Liver (tissue), 8 donors: ENCODE measurements at regions not wholly inside any gene's neighbourhood (a gene's known extent, or its start where the extent isn't known, plus 50 kb on each side); places are given as distances from the start of the nearest gene placed in this dataset.

Source experiments
- DNase-seq: peaks from one replicate; pipeline ENCODE4 v3.0.0-alpha.2; 2017; ENCODE audit warnings: low spot score
- H3K27ac ChIP-seq, 2 donors: one replicate each; pipeline ENCODE4 v1.7.0; 2013; ENCODE audit warnings: inconsistent platforms in 2 of 2, low read length in 2 of 2, control low read depth in 1 of 2, low read depth in 1 of 2, mild to moderate bottlenecking in 1 of 2
- H3K27me3 ChIP-seq, 4 donors: one replicate each; pipeline versions ENCODE4 v1.6.1 to v1.7.0; 2013; ENCODE audit warnings: low read length in 3 of 4, inconsistent platforms in 1 of 4, mild to moderate bottlenecking in 1 of 4, moderate library complexity in 1 of 4; ENCODE audit not compliant: control insufficient read depth in 4 of 4, insufficient read depth in 4 of 4
- H3K36me3 ChIP-seq, 4 donors: one replicate each; pipeline versions ENCODE4 v1.6.1 to v1.7.0; 2013; ENCODE audit warnings: low read length in 3 of 4, mild to moderate bottlenecking in 3 of 4, low read depth in 1 of 4, moderate library complexity in 1 of 4; ENCODE audit not compliant: control insufficient read depth in 4 of 4, insufficient read depth in 3 of 4
- H3K4me1 ChIP-seq, 4 donors: one replicate each; pipeline versions ENCODE4 v1.6.1 to v1.7.0; 2013; ENCODE audit warnings: low read length in 3 of 4, mild to moderate bottlenecking in 3 of 4, moderate library complexity in 1 of 4; ENCODE audit not compliant: control insufficient read depth in 4 of 4, insufficient read depth in 4 of 4
- H3K4me3 ChIP-seq, 3 donors: one replicate each; pipeline versions ENCODE4 v1.6.1 to v1.7.0; 2013; ENCODE audit warnings: low read length in 3 of 3, control low read depth in 1 of 3, low read depth in 1 of 3, mild to moderate bottlenecking in 1 of 3
- H3K9ac ChIP-seq, 2 donors: one replicate each; pipeline ENCODE4 v1.7.0; 2013; ENCODE audit warnings: low read length in 2 of 2, mild to moderate bottlenecking in 2 of 2, moderate library complexity in 2 of 2, control low read depth in 1 of 2, low read depth in 1 of 2
- H3K9me3 ChIP-seq, 4 donors: one replicate each; pipeline versions ENCODE4 v1.6.1 to v1.7.0; 2013; ENCODE audit warnings: low read length in 3 of 4; ENCODE audit not compliant: control insufficient read depth in 4 of 4
- EGR1 ChIP-seq, 2 donors: IDR thresholded peaks; 2 replicates each; pipeline ENCODE4 v1.6.1; 2016 to 2018; ENCODE audit warnings: antibody characterized with exemption in 2 of 2, low read depth in 2 of 2
- FOXA1 ChIP-seq: IDR thresholded peaks from 2 replicates; pipeline ENCODE4 v1.6.1; 2016; ENCODE audit warnings: antibody characterized with exemption
- FOXA2 ChIP-seq: IDR thresholded peaks from 2 replicates; pipeline ENCODE4 v1.6.1; 2016; ENCODE audit warnings: antibody characterized with exemption
- GABPA ChIP-seq, 2 donors: IDR thresholded peaks in 1 of 2; conservative IDR thresholded peaks in 1 of 2; 2 replicates each; pipeline ENCODE4 v1.6.1; 2016; ENCODE audit warnings: antibody characterized with exemption in 2 of 2, mild to moderate bottlenecking in 1 of 2, moderate library complexity in 1 of 2
- HNF4A ChIP-seq, 2 donors: conservative IDR thresholded peaks; 2 replicates each; pipeline ENCODE4 v1.6.1; 2016; ENCODE audit warnings: antibody characterized with exemption in 2 of 2, mild to moderate bottlenecking in 2 of 2
- HNF4G ChIP-seq: IDR thresholded peaks from 2 replicates; pipeline ENCODE4 v1.6.1; 2016; ENCODE audit warnings: antibody characterized with exemption
- JUND ChIP-seq, 2 donors: IDR thresholded peaks; 2 replicates each; pipeline ENCODE4 v1.6.1; 2016; ENCODE audit warnings: antibody characterized with exemption in 2 of 2
- NR2F2 ChIP-seq: IDR thresholded peaks from 2 replicates; pipeline ENCODE4 v1.6.1; 2016; ENCODE audit warnings: antibody characterized with exemption
- RAD21 ChIP-seq, 2 donors: IDR thresholded peaks; 2 replicates each; pipeline ENCODE4 v1.6.1; 2016; ENCODE audit warnings: antibody characterized with exemption in 2 of 2, mild to moderate bottlenecking in 2 of 2
- RXRA ChIP-seq, 2 donors: IDR thresholded peaks; 2 replicates each; pipeline ENCODE4 v1.6.1; 2017 to 2018; ENCODE audit warnings: antibody characterized with exemption in 2 of 2, mild to moderate bottlenecking in 1 of 2
- SP1 ChIP-seq: IDR thresholded peaks from 2 replicates; pipeline ENCODE4 v1.6.1; 2018; ENCODE audit warnings: antibody characterized with exemption, mild to moderate bottlenecking
- TAF1 ChIP-seq: conservative IDR thresholded peaks from 2 replicates; pipeline ENCODE4 v1.6.1; 2016; ENCODE audit warnings: antibody characterized with exemption, mild to moderate bottlenecking
- YY1 ChIP-seq: IDR thresholded peaks from 2 replicates; pipeline ENCODE4 v1.6.1; 2016; ENCODE audit warnings: antibody characterized with exemption, mild to moderate bottlenecking
- WGBS: extraction: QIAGEN DNeasy Blood & Tissue Kit; methylation state at CpG from one replicate; pipeline ENCODE4 v1.1.7; 2013; 5-methylcytosine and 5-hydroxymethylcytosine counted together
- TF ChIP-seq, protein P1 (sequence below): IDR thresholded peaks from 2 replicates; pipeline ENCODE4 v1.6.1; 2016; ENCODE audit warnings: antibody characterized with exemption
- TF ChIP-seq, protein P2 (sequence below): IDR thresholded peaks from 2 replicates; pipeline ENCODE4 v1.6.1; 2016; ENCODE audit warnings: antibody characterized with exemption
- TF ChIP-seq, protein P3 (sequence below): IDR thresholded peaks from 2 replicates; pipeline ENCODE4 v1.6.1; 2016; ENCODE audit warnings: antibody characterized with exemption, mild to moderate bottlenecking
- TF ChIP-seq, protein P4 (sequence below): fragments of 150-350 bp; IDR thresholded peaks from 2 replicates; pipeline ENCODE4 v1.5.1; 2017; ENCODE audit warnings: improper control_type of control experiment, low read depth, low read length; ENCODE audit not compliant: missing input control
- TF ChIP-seq, protein P5 (sequence below): IDR thresholded peaks from 2 replicates; pipeline ENCODE4 v1.6.1; 2016; ENCODE audit warnings: antibody characterized with exemption
- donor health status: healthy.
- donor health status: healthy.
- donor health status: healthy.
- donor health status: healthy.
- donor health status: healthy.

DNA sequence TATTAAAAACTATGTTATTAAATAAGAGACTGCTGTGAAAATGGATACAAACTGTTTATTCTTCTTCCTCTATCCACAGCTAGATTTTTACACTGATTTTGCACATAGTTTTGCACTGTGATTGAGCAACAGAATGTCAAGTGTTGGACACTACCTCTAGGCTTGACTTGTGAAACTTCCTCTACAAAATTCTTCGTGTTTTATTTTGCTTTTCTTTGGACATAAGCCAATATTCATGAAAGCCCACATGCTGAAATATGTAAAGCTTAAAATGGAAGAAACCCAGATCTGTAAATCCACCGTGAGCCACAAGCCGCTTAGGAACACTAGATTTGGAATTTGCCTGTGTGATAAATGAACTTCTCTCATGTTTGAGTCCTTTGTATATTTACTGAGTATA, 849.4 kb downstream of the FSTL5 start:
- WGBS, result 65% methylated on average over 3 of the region's 3 CpGs
- Histone ChIP-seq H3K9me3 (no peaks in the 10 kb centered on the region), H3K4me3 (no peak overlapping the region), H3K4me1 (no peaks in the 10 kb centered on the region), H3K36me3 (no peaks in the 10 kb centered on the region), H3K9ac (no peak overlapping the region), H3K27ac (no peak overlapping the region), H3K27me3 (no peaks in the 10 kb centered on the region)
- TF ChIP-seq NR2F2 (no peak), YY1 (no peak), RAD21 (IDR thresholded peaks at IDR 0.05) (no peak), TAF1 (no peak), FOXA2 (no peak), SP1 (no peak), RXRA (IDR thresholded peaks at IDR 0.05) (no peak), JUND (IDR thresholded peaks at IDR 0.05) (no peak), GABPA (IDR thresholded peaks at IDR 0.05 in 1 of 2, conservative IDR thresholded peaks at IDR 0.05 in 1 of 2) (no peak), HNF4A (conservative IDR thresholded peaks at IDR 0.05) (no peak), EGR1 (IDR thresholded peaks at IDR 0.05; ENCODE audit: low read depth in 2 of 2) (no peak), FOXA1 (no peak), HNF4G (no peak)
- TF ChIP-seq, protein P1, sequence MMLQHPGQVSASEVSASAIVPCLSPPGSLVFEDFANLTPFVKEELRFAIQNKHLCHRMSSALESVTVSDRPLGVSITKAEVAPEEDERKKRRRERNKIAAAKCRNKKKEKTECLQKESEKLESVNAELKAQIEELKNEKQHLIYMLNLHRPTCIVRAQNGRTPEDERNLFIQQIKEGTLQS, result no peak
- TF ChIP-seq, protein P2, sequence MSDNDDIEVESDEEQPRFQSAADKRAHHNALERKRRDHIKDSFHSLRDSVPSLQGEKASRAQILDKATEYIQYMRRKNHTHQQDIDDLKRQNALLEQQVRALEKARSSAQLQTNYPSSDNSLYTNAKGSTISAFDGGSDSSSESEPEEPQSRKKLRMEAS, result no peak
- TF ChIP-seq, protein P3, sequence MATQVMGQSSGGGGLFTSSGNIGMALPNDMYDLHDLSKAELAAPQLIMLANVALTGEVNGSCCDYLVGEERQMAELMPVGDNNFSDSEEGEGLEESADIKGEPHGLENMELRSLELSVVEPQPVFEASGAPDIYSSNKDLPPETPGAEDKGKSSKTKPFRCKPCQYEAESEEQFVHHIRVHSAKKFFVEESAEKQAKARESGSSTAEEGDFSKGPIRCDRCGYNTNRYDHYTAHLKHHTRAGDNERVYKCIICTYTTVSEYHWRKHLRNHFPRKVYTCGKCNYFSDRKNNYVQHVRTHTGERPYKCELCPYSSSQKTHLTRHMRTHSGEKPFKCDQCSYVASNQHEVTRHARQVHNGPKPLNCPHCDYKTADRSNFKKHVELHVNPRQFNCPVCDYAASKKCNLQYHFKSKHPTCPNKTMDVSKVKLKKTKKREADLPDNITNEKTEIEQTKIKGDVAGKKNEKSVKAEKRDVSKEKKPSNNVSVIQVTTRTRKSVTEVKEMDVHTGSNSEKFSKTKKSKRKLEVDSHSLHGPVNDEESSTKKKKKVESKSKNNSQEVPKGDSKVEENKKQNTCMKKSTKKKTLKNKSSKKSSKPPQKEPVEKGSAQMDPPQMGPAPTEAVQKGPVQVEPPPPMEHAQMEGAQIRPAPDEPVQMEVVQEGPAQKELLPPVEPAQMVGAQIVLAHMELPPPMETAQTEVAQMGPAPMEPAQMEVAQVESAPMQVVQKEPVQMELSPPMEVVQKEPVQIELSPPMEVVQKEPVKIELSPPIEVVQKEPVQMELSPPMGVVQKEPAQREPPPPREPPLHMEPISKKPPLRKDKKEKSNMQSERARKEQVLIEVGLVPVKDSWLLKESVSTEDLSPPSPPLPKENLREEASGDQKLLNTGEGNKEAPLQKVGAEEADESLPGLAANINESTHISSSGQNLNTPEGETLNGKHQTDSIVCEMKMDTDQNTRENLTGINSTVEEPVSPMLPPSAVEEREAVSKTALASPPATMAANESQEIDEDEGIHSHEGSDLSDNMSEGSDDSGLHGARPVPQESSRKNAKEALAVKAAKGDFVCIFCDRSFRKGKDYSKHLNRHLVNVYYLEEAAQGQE, result no peak
- TF ChIP-seq, protein P4, sequence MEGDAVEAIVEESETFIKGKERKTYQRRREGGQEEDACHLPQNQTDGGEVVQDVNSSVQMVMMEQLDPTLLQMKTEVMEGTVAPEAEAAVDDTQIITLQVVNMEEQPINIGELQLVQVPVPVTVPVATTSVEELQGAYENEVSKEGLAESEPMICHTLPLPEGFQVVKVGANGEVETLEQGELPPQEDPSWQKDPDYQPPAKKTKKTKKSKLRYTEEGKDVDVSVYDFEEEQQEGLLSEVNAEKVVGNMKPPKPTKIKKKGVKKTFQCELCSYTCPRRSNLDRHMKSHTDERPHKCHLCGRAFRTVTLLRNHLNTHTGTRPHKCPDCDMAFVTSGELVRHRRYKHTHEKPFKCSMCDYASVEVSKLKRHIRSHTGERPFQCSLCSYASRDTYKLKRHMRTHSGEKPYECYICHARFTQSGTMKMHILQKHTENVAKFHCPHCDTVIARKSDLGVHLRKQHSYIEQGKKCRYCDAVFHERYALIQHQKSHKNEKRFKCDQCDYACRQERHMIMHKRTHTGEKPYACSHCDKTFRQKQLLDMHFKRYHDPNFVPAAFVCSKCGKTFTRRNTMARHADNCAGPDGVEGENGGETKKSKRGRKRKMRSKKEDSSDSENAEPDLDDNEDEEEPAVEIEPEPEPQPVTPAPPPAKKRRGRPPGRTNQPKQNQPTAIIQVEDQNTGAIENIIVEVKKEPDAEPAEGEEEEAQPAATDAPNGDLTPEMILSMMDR, result no peak
- TF ChIP-seq, protein P5, sequence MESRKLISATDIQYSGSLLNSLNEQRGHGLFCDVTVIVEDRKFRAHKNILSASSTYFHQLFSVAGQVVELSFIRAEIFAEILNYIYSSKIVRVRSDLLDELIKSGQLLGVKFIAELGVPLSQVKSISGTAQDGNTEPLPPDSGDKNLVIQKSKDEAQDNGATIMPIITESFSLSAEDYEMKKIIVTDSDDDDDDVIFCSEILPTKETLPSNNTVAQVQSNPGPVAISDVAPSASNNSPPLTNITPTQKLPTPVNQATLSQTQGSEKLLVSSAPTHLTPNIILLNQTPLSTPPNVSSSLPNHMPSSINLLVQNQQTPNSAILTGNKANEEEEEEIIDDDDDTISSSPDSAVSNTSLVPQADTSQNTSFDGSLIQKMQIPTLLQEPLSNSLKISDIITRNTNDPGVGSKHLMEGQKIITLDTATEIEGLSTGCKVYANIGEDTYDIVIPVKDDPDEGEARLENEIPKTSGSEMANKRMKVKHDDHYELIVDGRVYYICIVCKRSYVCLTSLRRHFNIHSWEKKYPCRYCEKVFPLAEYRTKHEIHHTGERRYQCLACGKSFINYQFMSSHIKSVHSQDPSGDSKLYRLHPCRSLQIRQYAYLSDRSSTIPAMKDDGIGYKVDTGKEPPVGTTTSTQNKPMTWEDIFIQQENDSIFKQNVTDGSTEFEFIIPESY, result no peak
- DNase-seq, result no peak
